ENCODE measurements at regions not wholly inside any gene's neighbourhood (a gene's known extent, or its start where the extent isn't known, plus 50 kb on each side); places are given as distances from the start of the nearest gene placed in this dataset.

GRCh38 chr1:230494026-230494425 is 67.9 kb upstream of the PGBD5 start:
- TF ChIP-seq, protein P1, sequence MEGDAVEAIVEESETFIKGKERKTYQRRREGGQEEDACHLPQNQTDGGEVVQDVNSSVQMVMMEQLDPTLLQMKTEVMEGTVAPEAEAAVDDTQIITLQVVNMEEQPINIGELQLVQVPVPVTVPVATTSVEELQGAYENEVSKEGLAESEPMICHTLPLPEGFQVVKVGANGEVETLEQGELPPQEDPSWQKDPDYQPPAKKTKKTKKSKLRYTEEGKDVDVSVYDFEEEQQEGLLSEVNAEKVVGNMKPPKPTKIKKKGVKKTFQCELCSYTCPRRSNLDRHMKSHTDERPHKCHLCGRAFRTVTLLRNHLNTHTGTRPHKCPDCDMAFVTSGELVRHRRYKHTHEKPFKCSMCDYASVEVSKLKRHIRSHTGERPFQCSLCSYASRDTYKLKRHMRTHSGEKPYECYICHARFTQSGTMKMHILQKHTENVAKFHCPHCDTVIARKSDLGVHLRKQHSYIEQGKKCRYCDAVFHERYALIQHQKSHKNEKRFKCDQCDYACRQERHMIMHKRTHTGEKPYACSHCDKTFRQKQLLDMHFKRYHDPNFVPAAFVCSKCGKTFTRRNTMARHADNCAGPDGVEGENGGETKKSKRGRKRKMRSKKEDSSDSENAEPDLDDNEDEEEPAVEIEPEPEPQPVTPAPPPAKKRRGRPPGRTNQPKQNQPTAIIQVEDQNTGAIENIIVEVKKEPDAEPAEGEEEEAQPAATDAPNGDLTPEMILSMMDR (IDR thresholded peaks at IDR 0.05), result no peak
- TF ChIP-seq POLR2A (IDR thresholded peaks at IDR 0.05), result no peak

Measured in testis (tissue), 2 donors.